PC-3 (cell line): ENCODE measurements at regions not wholly inside any gene's neighbourhood (a gene's known extent, or its start where the extent isn't known, plus 50 kb on each side); places are given as distances from the start of the nearest gene placed in this dataset.

Source experiments
- ATAC-seq: fragments of 200-7000 bp; cut with Tn5 transposase; 2 replicates; pipeline ENCODE4 v1.9.1; 2020; ENCODE audit warnings: mild to moderate bottlenecking, moderate library complexity
- BruUV-seq: library from RNA; stranded (reverse); fragments of 400-500 nt; replicated peaks from 2 replicates; lab custom pipeline; 2021; lab: Mats Ljungman, UMichigan
- CTCF ChIA-PET: fragments of 300-600 bp; sonication (Branson Sonifier 250); formaldehyde crosslinking; loops from one replicate; lab custom pipeline; 2022; ENCODE audit warnings: antibody characterized with exemption; lab: Charles Lee
- POLR2A ChIA-PET: fragments of 300-600 bp; sonication (Branson Sonifier 250); formaldehyde crosslinking; loops from one replicate; lab custom pipeline; 2022; ENCODE audit warnings: antibody characterized with exemption; ENCODE audit not compliant: unreplicated experiment; lab: Charles Lee
- DNase-seq: peaks from one replicate; pipeline ENCODE4 v3.0.0-alpha.2; 2015
- H2AFZ ChIP-seq: fragments of 300-600 bp; sonication (generic); 2 replicates; pipeline ENCODE4 v1.6.0; 2016; ENCODE audit warnings: antibody characterized with exemption, low read length
- H3F3A ChIP-seq: fragments of 300-600 bp; sonication (generic); one replicate; pipeline ENCODE4 v1.6.0; 2017; ENCODE audit warnings: antibody characterized with exemption, low read length, control low read depth, mild to moderate bottlenecking; ENCODE audit not compliant: unreplicated experiment
- H3K27ac ChIP-seq: fragments of 300-600 bp; sonication (generic); 2 replicates; pipeline ENCODE4 v1.5.1; 2016; ENCODE audit warnings: mild to moderate bottlenecking, low read length
- H3K27me3 ChIP-seq: fragments of 300-600 bp; sonication (generic); 2 replicates; pipeline ENCODE4 v1.6.1; 2016; ENCODE audit warnings: low read length, mixed read lengths
- H3K36me3 ChIP-seq: fragments of 300-600 bp; sonication (generic); 2 replicates; pipeline ENCODE4 v1.6.1; 2016; ENCODE audit warnings: low read depth, mixed run types, low read length, mixed read lengths
- H3K4me1 ChIP-seq: fragments of 300-600 bp; sonication (generic); 2 replicates; pipeline ENCODE4 v1.5.1; 2016; ENCODE audit warnings: low read length; ENCODE audit not compliant: insufficient read depth
- H3K4me2 ChIP-seq: fragments of 300-600 bp; sonication (generic); 2 replicates; pipeline ENCODE4 v1.6.0; 2016; ENCODE audit warnings: low read length
- H3K4me3 ChIP-seq: fragments of 300-600 bp; sonication (generic); 2 replicates; pipeline ENCODE4 v1.5.1; 2016; ENCODE audit warnings: mild to moderate bottlenecking, low read length, mixed read lengths
- H3K79me2 ChIP-seq: fragments of 300-600 bp; sonication (generic); 2 replicates; pipeline ENCODE4 v1.6.1; 2017; ENCODE audit warnings: low read length, mixed read lengths
- H3K9ac ChIP-seq: fragments of 300-600 bp; sonication (generic); 2 replicates; pipeline ENCODE4 v1.6.0; 2016; ENCODE audit warnings: mild to moderate bottlenecking, low read length
- H3K9me2 ChIP-seq: fragments of 300-600 bp; sonication (generic); replicated peaks from 2 replicates; pipeline ENCODE4 v1.6.1; 2016; ENCODE audit warnings: mixed run types, low read length, mixed read lengths
- H3K9me3 ChIP-seq: fragments of 300-600 bp; sonication (generic); 2 replicates; pipeline ENCODE4 v1.6.1; 2016; ENCODE audit warnings: low read length, mixed read lengths
- H4K20me1 ChIP-seq: fragments of 300-600 bp; sonication (generic); 2 replicates; pipeline ENCODE4 v1.6.1; 2016; ENCODE audit warnings: low read length, mixed read lengths
- EZH2 ChIP-seq: fragments of 300-600 bp; sonication (generic); IDR thresholded peaks from one replicate; pipeline ENCODE4 v1.6.1; 2017; ENCODE audit warnings: antibody characterized with exemption, mild to moderate bottlenecking, low read length; ENCODE audit not compliant: unreplicated experiment
- EZH2phosphoT487 ChIP-seq: fragments of 300-600 bp; sonication (generic); IDR thresholded peaks from 2 replicates; pipeline ENCODE4 v1.6.1; 2018; ENCODE audit warnings: mild to moderate bottlenecking, antibody characterized with exemption, low read length, borderline replicate concordance
- intact Hi-C: fragments of 100-400 bp; cut with micrococcal nuclease; formaldehyde crosslinking; loops from 2 replicates; pipeline ENCODE4 v1.9.0; 2023
- TF ChIP-seq, protein P1 (sequence below): fragments of 300-600 bp; sonication (generic); conservative IDR thresholded peaks from 2 replicates; pipeline ENCODE4 v1.5.1; 2017; ENCODE audit warnings: antibody characterized with exemption, low read depth, mild to moderate bottlenecking, low read length

DNA sequence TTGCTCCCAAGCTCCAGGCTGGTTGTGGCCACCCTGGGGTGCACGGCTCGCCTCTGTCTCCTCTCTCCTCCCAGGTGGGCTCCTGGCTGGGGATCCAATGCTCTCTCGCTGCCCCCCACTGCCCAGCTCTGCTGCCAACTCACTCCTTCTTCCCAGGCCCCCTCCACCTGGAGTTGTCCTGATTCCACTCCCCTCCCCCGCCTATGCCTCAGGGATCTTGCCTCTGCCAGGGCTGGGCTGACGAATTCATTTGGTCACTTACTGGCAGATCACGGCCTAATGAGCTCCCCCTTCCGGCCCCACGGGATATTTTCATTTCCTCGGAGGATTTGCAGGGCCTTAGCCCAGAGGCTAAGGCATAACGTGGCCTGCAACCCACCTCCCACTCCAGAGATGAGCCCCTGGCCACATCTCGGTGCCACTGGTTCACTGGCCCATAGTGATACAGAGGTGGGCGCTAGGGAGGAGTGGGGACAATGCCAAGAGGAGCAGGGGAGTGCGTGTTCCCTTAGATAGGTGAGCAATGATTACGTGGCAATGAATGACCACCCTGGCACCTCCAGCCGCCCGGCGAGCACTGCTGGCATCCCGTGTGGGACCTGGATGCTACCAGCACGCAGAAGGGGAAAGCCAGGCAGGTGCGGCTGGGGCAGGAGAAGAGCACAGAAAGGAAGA, 344.6 kb upstream of the SHH start:
- intact Hi-C loops = loop anchor here (1.0 to 10.0 kb wide), 5 partner anchors 206 to 352 kb away; no protein-coding TSS in a partner anchor
- Histone ChIP-seq H3K9me2 (no peaks in the 10 kb centered on the region), H3F3A (no peaks in the 10 kb centered on the region), H3K4me2 (peak overlapping the region; percentile 52), H3K79me2 (no peaks in the 10 kb centered on the region), H3K27ac (no peak overlapping the region), H3K9me3 (no peaks in the 10 kb centered on the region), H4K20me1 (no peaks in the 10 kb centered on the region), H2AFZ (peak overlapping the region; percentile 24), H3K4me3 (no peak overlapping the region), H3K4me1 (peaks cover 11% of the 10 kb centered on the region; the same call in 1 of the 2 replicates), H3K9ac (no peak overlapping the region), H3K36me3 (no peaks in the 10 kb centered on the region), H3K27me3 (0 out of 2 replicates have a peak, but pooled peaks cover under 1% of the 10 kb centered on the region)
- ChIA-PET POLR2A (no interaction called here), CTCF (interaction anchor here (0.6 to 0.8 kb wide), 2 partner anchors 102 to 342 kb away, joined by 3 to 8 read pairs; no protein-coding TSS in a partner anchor)
- peak; percentile 70 for DNase-seq
- peak; percentile 90 for ATAC-seq
- no peak for TF ChIP-seq EZH2
- TF ChIP-seq, protein P1, sequence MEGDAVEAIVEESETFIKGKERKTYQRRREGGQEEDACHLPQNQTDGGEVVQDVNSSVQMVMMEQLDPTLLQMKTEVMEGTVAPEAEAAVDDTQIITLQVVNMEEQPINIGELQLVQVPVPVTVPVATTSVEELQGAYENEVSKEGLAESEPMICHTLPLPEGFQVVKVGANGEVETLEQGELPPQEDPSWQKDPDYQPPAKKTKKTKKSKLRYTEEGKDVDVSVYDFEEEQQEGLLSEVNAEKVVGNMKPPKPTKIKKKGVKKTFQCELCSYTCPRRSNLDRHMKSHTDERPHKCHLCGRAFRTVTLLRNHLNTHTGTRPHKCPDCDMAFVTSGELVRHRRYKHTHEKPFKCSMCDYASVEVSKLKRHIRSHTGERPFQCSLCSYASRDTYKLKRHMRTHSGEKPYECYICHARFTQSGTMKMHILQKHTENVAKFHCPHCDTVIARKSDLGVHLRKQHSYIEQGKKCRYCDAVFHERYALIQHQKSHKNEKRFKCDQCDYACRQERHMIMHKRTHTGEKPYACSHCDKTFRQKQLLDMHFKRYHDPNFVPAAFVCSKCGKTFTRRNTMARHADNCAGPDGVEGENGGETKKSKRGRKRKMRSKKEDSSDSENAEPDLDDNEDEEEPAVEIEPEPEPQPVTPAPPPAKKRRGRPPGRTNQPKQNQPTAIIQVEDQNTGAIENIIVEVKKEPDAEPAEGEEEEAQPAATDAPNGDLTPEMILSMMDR = peak; percentile 68
- no peak for TF ChIP-seq EZH2phosphoT487
- no TSS peak for BruUV-seq

DNA sequence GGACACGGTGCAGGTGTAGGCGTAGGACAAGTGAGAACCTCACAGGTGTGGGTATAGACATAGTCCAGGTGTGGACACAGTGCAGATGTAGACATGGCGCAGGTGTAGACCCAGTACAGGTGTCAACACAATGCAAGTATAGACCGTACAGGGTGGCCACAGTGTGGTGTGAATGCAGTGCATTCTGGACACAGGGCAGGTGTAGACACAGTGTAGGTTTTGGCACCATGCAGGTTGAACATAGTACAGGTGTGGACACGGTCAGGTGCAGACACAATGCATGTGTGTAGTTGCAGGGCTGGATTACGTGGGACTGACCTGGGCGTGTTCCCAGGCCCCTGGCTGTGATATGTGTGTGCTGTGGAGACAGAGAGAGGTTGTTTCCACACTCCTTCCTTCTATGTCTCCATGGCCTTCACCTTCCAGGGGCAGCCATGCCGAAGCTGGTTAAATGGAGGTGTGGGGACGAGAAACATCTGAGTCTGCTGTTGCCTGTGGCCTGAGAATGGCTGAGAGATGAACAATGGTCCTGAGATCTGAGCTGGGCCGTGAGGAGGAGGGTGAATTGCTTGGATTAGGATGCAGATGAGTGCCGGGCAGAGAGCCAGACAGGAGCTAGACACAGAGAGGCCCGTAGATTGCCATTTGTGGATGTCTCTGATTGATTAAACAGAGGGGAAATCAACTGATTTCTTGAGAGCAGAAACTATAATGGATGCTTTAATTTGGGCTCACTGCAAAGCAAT, 343.9 kb upstream of the SHH start:
- BruUV-seq = no TSS peak
- Histone ChIP-seq H3K4me2 (no peak overlapping the region), H3K79me2 (no peaks in the 10 kb centered on the region), H2AFZ (no peak overlapping the region), H3K36me3 (no peaks in the 10 kb centered on the region), H3K27ac (no peak overlapping the region), H3F3A (no peaks in the 10 kb centered on the region), H3K9me2 (no peaks in the 10 kb centered on the region), H3K27me3 (0 out of 2 replicates have a peak, but pooled peaks cover 3% of the 10 kb centered on the region), H3K9me3 (no peaks in the 10 kb centered on the region), H3K4me3 (no peak overlapping the region), H3K9ac (no peak overlapping the region), H4K20me1 (no peaks in the 10 kb centered on the region), H3K4me1 (peaks cover 11% of the 10 kb centered on the region; the same call in 1 of the 2 replicates)
- ATAC-seq (peak; percentile 18), DNase-seq (no peak)
- ChIA-PET POLR2A (no interaction called here), CTCF (interaction anchor here (0.6 to 0.8 kb wide), 2 partner anchors 101 to 341 kb away, joined by 3 to 8 read pairs; no protein-coding TSS in a partner anchor)
- TF ChIP-seq, protein P1 = no peak
- TF ChIP-seq EZH2 (no peak), EZH2phosphoT487 (no peak)
- intact Hi-C loops = loop anchor here (1.0 to 10.0 kb wide), 4 partner anchors 261 to 351 kb away; no protein-coding TSS in a partner anchor
